Kidney epithelial cell (primary cell): ENCODE measurements at regions not wholly inside any gene's neighbourhood (a gene's known extent, or its start where the extent isn't known, plus 50 kb on each side); places are given as distances from the start of the nearest gene placed in this dataset.
"Not testable (repeated sequence)": the region's sequence is repeated elsewhere in the genome, so short reads cannot be mapped to it uniquely, and the experiment has no call there.

ENCODE experiments used
- DNase-seq: peaks from one replicate; pipeline ENCODE4 v3.0.0-alpha.2; 2010; ENCODE audit warnings: low read depth
- H3K27me3 ChIP-seq: 2 replicates; pipeline ENCODE4 v1.6.0; 2011; ENCODE audit warnings: low read length; ENCODE audit not compliant: control insufficient read depth, insufficient read depth
- H3K36me3 ChIP-seq: 2 replicates; pipeline ENCODE4 v1.5.1; 2011; ENCODE audit warnings: low read length; ENCODE audit not compliant: control insufficient read depth, insufficient read depth
- H3K4me3 ChIP-seq: 2 replicates; pipeline ENCODE4 v1.5.1; 2011; ENCODE audit warnings: low read depth, mild to moderate bottlenecking, control low read depth, low read length
- TF ChIP-seq, protein P1 (sequence below): IDR thresholded peaks from 2 replicates; pipeline ENCODE4 v1.5.1; 2011; ENCODE audit warnings: mild to moderate bottlenecking, moderate library complexity, low read length, control low read depth, inconsistent platforms; ENCODE audit not compliant: insufficient read depth, poor library complexity, severe bottlenecking

DNA sequence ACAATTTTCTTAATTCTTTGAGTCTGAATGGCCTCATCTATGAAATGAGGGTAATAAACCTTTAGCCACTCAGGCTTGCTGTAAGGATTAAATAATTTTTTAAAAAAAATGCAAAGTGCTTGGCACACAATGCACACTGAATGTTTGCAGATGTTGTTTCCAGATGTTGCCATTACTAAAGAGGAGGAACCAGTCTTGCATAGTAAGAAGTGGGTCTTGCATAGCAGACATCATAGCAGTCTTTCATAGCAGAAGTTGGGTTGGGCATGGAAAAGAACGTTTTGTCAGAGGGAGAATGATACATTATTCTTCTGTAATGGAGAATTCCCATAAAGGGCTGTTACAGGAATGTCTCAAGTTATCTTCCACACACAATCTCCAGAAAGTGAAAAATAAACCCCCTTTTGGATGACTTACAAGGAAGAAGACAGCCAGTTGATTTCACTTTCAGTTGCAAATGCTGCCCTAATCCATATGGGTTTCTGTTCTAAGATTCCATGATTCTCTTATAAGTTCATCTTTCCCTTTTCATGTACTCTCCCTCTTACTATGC, 327.7 kb downstream of the SUCLG1 start:
- Histone ChIP-seq H3K36me3 (no peaks in the 10 kb centered on the region), H3K27me3 (no peaks in the 10 kb centered on the region)
- no peak for DNase-seq

DNA sequence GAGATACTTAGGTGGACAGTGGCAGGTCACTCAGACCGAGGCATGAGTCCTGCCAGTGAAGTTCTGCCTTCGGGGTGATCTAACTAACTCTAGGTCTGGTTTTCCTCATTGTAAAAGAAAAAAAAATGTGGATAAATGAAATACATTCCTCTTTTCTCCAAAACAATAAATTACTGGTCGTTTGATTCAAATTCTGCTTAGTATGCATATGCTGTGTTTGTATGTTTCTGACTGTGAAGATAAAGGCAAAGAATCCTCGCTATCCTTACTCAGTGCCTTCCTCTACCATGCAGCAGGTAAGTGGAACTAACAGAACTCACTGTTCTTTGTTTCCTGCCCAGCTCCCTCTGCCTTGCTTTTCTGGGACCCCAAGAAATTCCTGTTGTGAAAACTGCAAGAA, 330.1 kb downstream of the SUCLG1 start:
- DNase-seq: no peak
- TF ChIP-seq, protein P1, sequence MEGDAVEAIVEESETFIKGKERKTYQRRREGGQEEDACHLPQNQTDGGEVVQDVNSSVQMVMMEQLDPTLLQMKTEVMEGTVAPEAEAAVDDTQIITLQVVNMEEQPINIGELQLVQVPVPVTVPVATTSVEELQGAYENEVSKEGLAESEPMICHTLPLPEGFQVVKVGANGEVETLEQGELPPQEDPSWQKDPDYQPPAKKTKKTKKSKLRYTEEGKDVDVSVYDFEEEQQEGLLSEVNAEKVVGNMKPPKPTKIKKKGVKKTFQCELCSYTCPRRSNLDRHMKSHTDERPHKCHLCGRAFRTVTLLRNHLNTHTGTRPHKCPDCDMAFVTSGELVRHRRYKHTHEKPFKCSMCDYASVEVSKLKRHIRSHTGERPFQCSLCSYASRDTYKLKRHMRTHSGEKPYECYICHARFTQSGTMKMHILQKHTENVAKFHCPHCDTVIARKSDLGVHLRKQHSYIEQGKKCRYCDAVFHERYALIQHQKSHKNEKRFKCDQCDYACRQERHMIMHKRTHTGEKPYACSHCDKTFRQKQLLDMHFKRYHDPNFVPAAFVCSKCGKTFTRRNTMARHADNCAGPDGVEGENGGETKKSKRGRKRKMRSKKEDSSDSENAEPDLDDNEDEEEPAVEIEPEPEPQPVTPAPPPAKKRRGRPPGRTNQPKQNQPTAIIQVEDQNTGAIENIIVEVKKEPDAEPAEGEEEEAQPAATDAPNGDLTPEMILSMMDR: no peak
- Histone ChIP-seq H3K36me3 (no peaks in the 10 kb centered on the region), H3K27me3 (no peaks in the 10 kb centered on the region), H3K4me3 (no peak overlapping the region)

More for the DNA sequence above, 327.7 kb downstream of the SUCLG1 start:
- TF ChIP-seq, protein P1: no peak
- no peak overlapping the region for H3K4me3 ChIP-seq

DNA sequence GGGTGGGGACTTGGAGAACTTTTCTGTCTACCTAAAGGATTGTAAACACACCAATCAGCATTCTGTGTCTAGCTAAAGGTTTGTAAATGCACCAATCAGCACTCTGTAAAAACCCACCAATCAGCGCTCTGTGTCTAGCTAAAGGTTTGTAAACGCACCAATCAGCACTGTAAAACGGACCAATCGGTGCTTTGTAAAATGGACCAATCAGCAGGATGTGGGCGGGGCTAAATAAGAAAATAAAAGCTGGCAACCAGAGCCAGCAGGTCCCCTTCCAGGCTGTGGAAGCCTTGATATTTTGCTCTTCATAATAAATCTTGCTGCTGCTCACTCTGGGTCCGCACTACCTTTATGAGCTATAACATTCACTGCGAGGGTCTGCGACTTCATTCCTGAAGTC, 331.3 kb downstream of the SUCLG1 start:
- not testable (repeated sequence) for H3K27me3 ChIP-seq, DNase-seq, H3K4me3 ChIP-seq, H3K36me3 ChIP-seq

DNA sequence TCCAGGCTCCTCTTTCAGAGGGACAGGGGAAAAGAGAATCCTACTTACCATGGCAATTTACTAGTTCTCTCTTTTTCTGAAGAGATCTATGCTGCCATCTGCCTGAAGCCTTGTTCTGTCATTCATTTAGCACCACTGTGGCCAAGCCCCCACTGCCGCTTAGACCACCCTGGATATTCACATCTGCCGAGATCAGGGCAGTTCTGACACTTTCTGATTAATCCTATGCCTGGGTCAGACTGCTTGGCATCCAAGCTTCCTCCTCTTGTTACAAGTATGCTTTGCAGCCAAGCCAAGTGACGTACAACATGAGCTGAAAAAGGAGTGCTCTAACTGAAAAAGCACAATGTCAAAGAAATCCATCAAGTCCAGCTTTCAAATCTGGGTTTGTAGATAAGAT, 332.6 kb downstream of the SUCLG1 start:
- no peak for DNase-seq
- Histone ChIP-seq H3K4me3 (no peak overlapping the region), H3K27me3 (no peaks in the 10 kb centered on the region), H3K36me3 (no peaks in the 10 kb centered on the region)
- TF ChIP-seq, protein P1: no peak

DNA sequence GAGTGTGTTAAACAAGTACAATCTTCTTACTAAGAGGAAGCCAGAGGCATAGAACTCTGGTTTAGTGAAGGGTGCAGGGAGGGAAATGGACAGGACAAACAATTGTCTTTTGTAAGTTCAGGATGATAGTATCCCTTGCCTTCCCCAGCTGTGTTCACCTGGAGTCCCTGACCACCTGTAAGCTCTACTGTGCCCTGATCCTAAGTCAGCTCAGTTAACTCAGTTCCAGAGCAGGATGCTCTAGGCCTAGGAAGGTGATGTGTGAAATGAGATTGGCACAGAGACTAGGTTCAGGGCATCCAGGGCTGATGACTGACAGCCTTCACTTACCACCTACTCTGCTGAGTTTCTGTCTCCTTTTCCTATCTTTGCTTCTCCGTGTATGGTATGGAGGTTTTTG, 333.0 kb downstream of the SUCLG1 start:
- Histone ChIP-seq H3K36me3 (no peaks in the 10 kb centered on the region), H3K4me3 (no peak overlapping the region), H3K27me3 (no peaks in the 10 kb centered on the region)
- TF ChIP-seq, protein P1: no peak
- DNase-seq: no peak

DNA sequence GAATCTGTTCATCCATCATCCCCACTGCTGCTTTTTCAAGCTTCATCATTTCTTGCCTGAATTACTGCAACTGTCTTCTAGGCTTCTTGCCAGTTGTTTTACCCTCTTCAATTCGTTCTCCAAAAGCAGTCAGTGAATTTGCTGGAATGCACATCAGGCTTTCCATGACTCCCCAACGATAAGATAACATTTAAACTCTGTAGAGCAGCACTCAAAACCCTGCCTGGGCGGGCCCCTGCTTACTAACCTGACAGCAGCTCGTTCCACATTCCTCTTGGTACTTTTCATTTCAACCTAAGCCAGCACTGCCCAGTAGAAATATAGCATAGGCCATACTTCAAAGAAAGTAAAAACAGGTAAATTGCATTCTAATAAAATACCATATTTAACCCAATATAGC, 342.9 kb downstream of the SUCLG1 start:
- Histone ChIP-seq H3K36me3 (no peaks in the 10 kb centered on the region), H3K27me3 (no peaks in the 10 kb centered on the region), H3K4me3 (no peak overlapping the region)
- TF ChIP-seq, protein P1: no peak
- no peak for DNase-seq
